Parathyroid adenoma (tissue), 2 donors: ENCODE measurements at regions not wholly inside any gene's neighbourhood (a gene's known extent, or its start where the extent isn't known, plus 50 kb on each side); places are given as distances from the start of the nearest gene placed in this dataset.

Experiments used
- H2AFZ ChIP-seq: fragments of 300-600 bp; sonication (generic); one replicate; pipeline ENCODE4 v1.7.0; 2017; ENCODE audit warnings: antibody characterized with exemption, mild to moderate bottlenecking
- H3K27ac ChIP-seq: fragments of 300-600 bp; sonication (generic); one replicate; pipeline ENCODE4 v1.7.0; 2017
- H3K27me3 ChIP-seq: fragments of 300-600 bp; sonication (generic); one replicate; pipeline ENCODE4 v1.7.0; 2017; ENCODE audit warnings: low read length; ENCODE audit not compliant: control insufficient read depth, insufficient read depth
- H3K36me3 ChIP-seq: fragments of 300-600 bp; sonication (generic); one replicate; pipeline ENCODE4 v1.7.0; 2017; ENCODE audit warnings: low read length; ENCODE audit not compliant: control insufficient read depth, insufficient read depth
- H3K4me1 ChIP-seq: fragments of 300-600 bp; sonication (generic); one replicate; pipeline ENCODE4 v1.7.0; 2017; ENCODE audit warnings: control low read depth
- H3K4me2 ChIP-seq: fragments of 300-600 bp; sonication (generic); one replicate; pipeline ENCODE4 v1.7.0; 2017; ENCODE audit warnings: low read length
- H3K4me3 ChIP-seq: fragments of 300-600 bp; sonication (generic); one replicate; pipeline ENCODE4 v1.7.0; 2017; ENCODE audit warnings: low read depth, low read length
- H3K79me2 ChIP-seq: fragments of 300-600 bp; sonication (generic); one replicate; pipeline ENCODE4 v1.7.0; 2017; ENCODE audit warnings: control low read depth
- H3K9ac ChIP-seq: fragments of 300-600 bp; sonication (generic); one replicate; pipeline ENCODE4 v1.7.0; 2017; ENCODE audit warnings: mild to moderate bottlenecking
- H3K9me3 ChIP-seq: fragments of 300-600 bp; sonication (generic); one replicate; pipeline ENCODE4 v1.7.0; 2017; ENCODE audit warnings: low read length; ENCODE audit not compliant: control insufficient read depth
- CTCF ChIP-seq: fragments of 300-600 bp; sonication (generic); IDR thresholded peaks from one replicate; pipeline ENCODE4 v1.7.0; 2017; ENCODE audit warnings: antibody characterized with exemption, mild to moderate bottlenecking
- donor health status: primary hyperparathyroidism.

GRCh38 chr22:48944751-48945620 is 882.7 kb downstream of the BRD1 start:
- H3K36me3 ChIP-seq = no peaks in the 10 kb centered on the region
- no peak overlapping the region for H3K9ac ChIP-seq
- no peaks in the 10 kb centered on the region for H3K27me3 ChIP-seq
- no peak overlapping the region for H3K27ac ChIP-seq
- H3K4me1 ChIP-seq = no peaks in the 10 kb centered on the region
- H3K4me2 ChIP-seq = no peak overlapping the region
- H3K9me3 ChIP-seq = no peaks in the 10 kb centered on the region
- no peak overlapping the region for H2AFZ ChIP-seq
- H3K4me3 ChIP-seq = no peak overlapping the region
- H3K79me2 ChIP-seq = no peaks in the 10 kb centered on the region
- TF ChIP-seq CTCF = no peak

GRCh38 chr22:48944433-48944750 is 883.3 kb downstream of the BRD1 start:
- Histone ChIP-seq H3K79me2 (no peaks in the 10 kb centered on the region), H3K36me3 (no peaks in the 10 kb centered on the region), H2AFZ (no peak overlapping the region), H3K4me1 (no peaks in the 10 kb centered on the region), H3K4me3 (no peak overlapping the region), H3K9me3 (no peaks in the 10 kb centered on the region), H3K27me3 (no peaks in the 10 kb centered on the region), H3K4me2 (no peak overlapping the region), H3K27ac (no peak overlapping the region), H3K9ac (no peak overlapping the region)
- no peak for TF ChIP-seq CTCF

GRCh38 chr22:48943567-48944432 is 883.9 kb downstream of the BRD1 start:
- TF ChIP-seq CTCF = peak; percentile 17
- no peaks in the 10 kb centered on the region for H3K36me3 ChIP-seq
- no peak overlapping the region for H3K9ac ChIP-seq
- H3K27me3 ChIP-seq = no peaks in the 10 kb centered on the region
- no peak overlapping the region for H2AFZ ChIP-seq
- H3K4me1 ChIP-seq = no peaks in the 10 kb centered on the region
- H3K9me3 ChIP-seq = no peaks in the 10 kb centered on the region
- H3K79me2 ChIP-seq = no peaks in the 10 kb centered on the region
- no peak overlapping the region for H3K4me3 ChIP-seq
- H3K27ac ChIP-seq = no peak overlapping the region
- H3K4me2 ChIP-seq = no peak overlapping the region

- Histone ChIP-seq H3K4me1 (no peaks in the 10 kb centered on the region), H3K27ac (no peak overlapping the region), H3K27me3 (no peaks in the 10 kb centered on the region), H3K4me3 (no peak overlapping the region), H3K9ac (no peak overlapping the region), H3K4me2 (no peak overlapping the region), H3K79me2 (no peaks in the 10 kb centered on the region), H3K36me3 (no peaks in the 10 kb centered on the region), H3K9me3 (no peaks in the 10 kb centered on the region), H2AFZ (no peak overlapping the region)
- no peak for TF ChIP-seq CTCF
Measured at GRCh38 chr22:48942698-48943566, 884.7 kb downstream of the BRD1 start.
